ENCODE measurements at regions not wholly inside any gene's neighbourhood (a gene's known extent, or its start where the extent isn't known, plus 50 kb on each side); places are given as distances from the start of the nearest gene placed in this dataset.
"Not testable (repeated sequence)": the region's sequence is repeated elsewhere in the genome, so short reads cannot be mapped to it uniquely, and the experiment has no call there.

GRCh38 chr13:23947893-23948292, 50.6 kb upstream of the C1QTNF9B start:
- no peak for DNase-seq

GRCh38 chr13:23949200-23949599, 51.9 kb upstream of the C1QTNF9B start:
- DNase-seq = no peak

GRCh38 chr13:23949736-23950135, 52.4 kb upstream of the C1QTNF9B start:
- no peak for DNase-seq

GRCh38 chr13:23950736-23951510, 53.6 kb upstream of the C1QTNF9B start:
- no peak for DNase-seq

GRCh38 chr13:23952796-23953195, 55.5 kb upstream of the C1QTNF9B start:
- DNase-seq = no peak

GRCh38 chr13:23953860-23954512, 56.7 kb upstream of the C1QTNF9B start:
- no peak for DNase-seq

- DNase-seq = no peak
These were observed 57.8 kb upstream of the C1QTNF9B start for GRCh38 chr13:23955064-23955463.

- DNase-seq = no peak
These were observed 58.8 kb upstream of the C1QTNF9B start for GRCh38 chr13:23956106-23956505.

GRCh38 chr13:23957981-23958380, 60.7 kb upstream of the C1QTNF9B start:
- DNase-seq = no peak

GRCh38 chr13:23959231-23959862, 62.0 kb upstream of the C1QTNF9B start:
- no peak for DNase-seq

- peak; percentile 28 for DNase-seq
These were observed 63.4 kb upstream of the C1QTNF9B start for GRCh38 chr13:23960566-23961156.

- DNase-seq = no peak
These were observed 66.1 kb upstream of the C1QTNF9B start for GRCh38 chr13:23963184-23963931.

GRCh38 chr13:23963947-23964346, 66.6 kb upstream of the C1QTNF9B start:
- DNase-seq = no peak

- no peak for DNase-seq
These were observed 68.0 kb upstream of the C1QTNF9B start for GRCh38 chr13:23965346-23965745.

GRCh38 chr13:23966221-23966690, 69.0 kb upstream of the C1QTNF9B start:
- no peak for DNase-seq

- DNase-seq = peak; percentile 58
These were observed 69.7 kb upstream of the C1QTNF9B start for GRCh38 chr13:23966691-23967615.

GRCh38 chr13:23967792-23968191, 70.5 kb upstream of the C1QTNF9B start:
- not testable (repeated sequence) for DNase-seq

- no peak for DNase-seq
These were observed 72.3 kb upstream of the C1QTNF9B start for GRCh38 chr13:23969647-23970046.

GRCh38 chr13:23979361-23980159, 82.3 kb upstream of the C1QTNF9B start:
- peak; percentile 25 for DNase-seq

GRCh38 chr13:23980160-23980551, 82.9 kb upstream of the C1QTNF9B start:
- DNase-seq = peak; percentile 92

GRCh38 chr13:23983671-23984070, 86.4 kb upstream of the C1QTNF9B start:
- DNase-seq = no peak
